GM19452 (cell line): ENCODE measurements at regions not wholly inside any gene's neighbourhood (a gene's known extent, or its start where the extent isn't known, plus 50 kb on each side); places are given as distances from the start of the nearest gene placed in this dataset.

Source experiments
- ATAC-seq: cut with Tn5 transposase; IDR thresholded peaks from one replicate; pipeline ENCODE4 v1.9.1; 2021; ENCODE audit not compliant: unreplicated experiment

DNA sequence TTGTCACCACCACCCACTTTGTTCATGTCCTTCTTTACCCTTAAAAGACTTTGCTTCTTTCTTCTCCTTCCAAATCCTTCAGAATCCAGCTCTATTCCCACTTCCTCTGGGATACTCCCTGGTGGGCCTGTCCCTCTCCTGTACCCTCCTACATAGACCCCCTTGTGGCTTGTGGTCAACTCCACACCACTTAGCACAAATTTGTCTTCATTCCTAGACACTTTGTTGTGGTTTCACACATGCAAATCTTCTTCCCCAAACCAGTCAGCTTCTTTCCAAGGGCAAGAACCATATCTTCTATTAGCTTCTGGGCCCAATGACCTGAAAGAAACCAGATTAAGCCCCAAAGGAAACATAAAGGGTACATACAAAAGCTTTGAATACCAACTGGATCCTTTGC is 342.4 kb downstream of the TNS1 start:
- no peak for ATAC-seq

DNA sequence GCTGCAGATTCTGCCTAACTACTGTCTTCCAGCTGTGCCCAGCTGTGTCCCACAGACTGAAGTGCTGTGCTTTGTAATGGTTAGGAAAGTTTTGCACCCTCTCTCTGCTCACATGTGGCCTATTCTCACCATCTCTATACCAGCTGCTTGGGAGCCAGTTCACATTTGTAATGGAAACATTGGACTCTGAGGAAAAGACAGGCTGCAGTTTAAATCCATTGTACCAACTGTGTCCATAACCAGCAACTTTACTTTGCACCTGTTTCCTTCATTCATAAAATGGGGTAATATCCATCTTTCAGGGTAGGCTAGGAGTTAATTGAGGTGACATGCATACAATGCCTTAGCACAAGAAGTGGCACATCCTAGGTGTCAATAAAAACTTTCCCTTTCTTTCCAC is 344.0 kb downstream of the TNS1 start:
- ATAC-seq: no peak

DNA sequence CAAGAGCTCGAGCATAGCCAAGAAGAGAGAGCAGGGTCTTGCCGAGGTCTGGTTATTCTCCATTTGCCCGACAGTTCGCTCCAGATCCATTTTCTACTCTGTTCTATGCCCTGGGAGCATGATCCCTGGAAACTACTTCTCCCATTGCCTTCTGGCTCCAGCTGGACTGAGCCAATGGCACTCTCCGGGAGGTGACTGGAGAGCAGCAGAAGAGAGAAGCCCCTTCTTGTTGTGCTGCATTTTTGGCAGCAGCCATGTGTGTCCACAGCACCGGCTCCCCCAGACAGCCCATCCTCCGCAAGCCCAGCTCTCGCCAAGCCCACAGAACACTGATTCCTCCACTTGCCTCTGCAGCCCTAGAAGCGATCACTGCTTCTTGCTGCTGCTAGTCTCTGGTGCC is 345.5 kb downstream of the TNS1 start:
- no peak for ATAC-seq

DNA sequence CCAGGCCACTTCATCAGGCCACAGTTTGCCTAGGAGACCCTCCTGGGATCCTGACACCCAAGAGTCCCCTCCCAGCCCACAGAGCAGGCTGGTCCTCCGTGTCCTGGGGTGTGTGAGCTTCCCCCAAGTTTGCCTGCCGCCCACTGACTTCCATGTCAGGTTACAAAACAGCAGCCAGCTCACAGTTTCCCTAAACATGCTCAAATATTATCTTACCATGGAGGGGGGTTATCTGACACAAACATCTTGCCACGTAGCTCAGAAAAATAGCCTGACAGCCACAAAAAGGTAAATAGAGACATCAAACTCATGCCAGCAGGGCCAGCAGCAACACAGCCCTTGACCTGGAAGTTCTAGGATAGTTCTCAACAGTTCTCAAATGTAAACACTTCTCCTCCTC is 346.5 kb downstream of the TNS1 start:
- ATAC-seq: no peak

DNA sequence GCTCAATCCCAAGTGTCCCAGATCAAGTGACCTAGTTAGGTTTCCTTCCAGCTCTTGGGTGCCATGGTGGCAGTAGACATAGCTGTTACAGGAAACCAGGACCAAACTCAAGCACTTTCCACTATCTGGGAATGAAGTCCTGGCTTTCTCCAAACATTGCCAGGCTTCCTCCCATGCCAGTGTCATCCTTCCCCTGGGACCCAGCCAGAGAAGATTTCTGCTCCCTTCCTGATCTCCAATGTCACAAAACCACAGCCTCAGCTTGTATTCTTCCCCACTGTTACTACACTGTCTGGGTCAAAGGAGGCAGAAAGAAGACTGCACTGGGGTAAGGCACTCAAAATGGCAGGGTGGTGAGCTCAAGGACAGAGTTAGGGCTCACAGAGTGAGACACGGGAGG is 347.1 kb downstream of the TNS1 start:
- ATAC-seq: no peak

DNA sequence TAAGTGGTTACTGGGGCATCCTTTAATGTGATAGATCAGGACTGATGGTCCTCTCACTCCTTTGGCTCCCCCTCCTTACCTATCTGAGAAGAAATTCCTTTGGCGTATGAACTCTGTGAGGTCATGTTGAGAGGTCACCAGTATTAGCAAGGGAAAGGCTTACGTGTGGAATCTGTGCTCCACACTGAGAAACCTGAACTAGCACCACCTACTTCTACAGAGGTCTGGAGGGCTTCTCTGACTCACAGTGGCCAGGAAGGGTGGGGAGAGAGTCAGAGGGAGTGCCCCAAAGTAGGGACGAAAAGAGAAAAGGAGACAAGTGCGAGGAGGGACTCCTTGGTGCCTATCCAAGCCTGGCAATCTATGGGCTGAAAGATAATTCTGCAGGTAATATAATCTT is 348.6 kb downstream of the TNS1 start:
- no peak for ATAC-seq

DNA sequence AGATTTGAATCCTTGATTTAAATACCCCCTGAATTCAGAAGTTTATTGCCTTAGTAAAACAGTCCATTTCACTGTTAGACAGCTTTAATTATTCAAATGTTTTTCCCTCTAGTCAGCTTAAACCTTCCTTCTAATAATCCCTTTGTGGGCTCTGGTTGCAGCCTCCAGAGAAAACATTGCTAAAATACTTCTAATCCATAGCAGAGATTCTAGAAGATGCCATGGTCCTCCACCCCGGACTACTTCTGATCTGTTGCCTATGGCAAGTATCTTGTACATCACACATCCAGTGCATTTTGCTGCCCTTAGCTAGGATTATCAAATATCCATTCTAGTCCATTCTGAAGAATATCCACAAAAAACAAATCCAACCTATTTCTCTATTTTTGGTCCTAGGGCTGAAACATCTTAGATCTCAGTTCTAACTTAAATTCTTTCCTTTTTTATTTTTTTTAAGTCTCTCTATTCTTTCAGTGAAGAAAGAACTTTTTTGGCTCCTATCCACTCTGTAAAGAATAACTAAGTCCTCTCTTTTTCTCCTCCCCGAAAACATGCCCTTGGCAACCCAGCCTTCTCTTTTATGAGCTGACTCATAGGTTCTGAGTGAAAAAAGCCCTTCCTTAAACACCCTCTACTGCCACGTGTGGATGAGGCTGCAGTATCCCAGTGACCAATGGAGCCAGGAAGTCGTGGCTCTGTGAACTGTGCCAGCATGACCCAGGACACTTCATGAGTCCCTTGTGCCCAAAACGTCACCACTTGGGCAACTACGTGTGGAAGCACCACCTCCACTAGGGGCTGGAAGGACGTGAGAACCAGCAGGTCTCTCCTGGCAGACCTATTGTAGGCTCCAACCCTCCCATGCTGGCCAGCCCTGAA is 349.8 kb downstream of the TNS1 start:
- ATAC-seq: no peak

DNA sequence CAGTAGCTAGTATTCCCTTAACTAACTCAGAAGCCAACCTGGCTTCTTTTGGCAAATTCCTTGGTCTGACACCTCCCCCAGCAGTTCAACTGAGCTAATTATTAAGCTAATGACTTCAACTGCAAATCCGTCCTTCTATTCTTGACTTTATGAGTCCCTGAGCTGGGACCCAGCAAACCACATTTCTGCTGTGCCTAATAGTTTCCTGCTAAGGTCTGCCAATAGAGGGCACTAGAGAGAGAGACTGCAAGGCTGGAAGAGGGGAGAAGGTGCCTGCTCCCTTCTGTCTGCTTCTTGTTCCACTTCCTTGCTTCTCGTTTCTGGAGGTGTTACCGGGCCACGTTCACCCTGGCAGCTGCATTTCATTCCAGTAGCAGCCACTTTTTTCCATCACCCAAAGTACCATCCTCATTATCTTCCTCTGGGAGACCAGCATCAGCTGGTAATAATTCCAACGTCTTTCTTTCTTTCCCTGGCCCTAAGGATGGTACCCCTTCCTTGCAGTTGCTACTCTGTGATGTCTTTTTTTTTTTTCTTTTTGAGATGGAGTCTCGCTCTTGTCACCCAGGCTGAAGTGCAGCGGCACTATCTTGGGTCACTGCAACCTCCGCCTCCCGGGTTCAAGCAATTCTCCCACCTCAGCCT is 352.0 kb downstream of the TNS1 start:
- ATAC-seq: peak; percentile 55

DNA sequence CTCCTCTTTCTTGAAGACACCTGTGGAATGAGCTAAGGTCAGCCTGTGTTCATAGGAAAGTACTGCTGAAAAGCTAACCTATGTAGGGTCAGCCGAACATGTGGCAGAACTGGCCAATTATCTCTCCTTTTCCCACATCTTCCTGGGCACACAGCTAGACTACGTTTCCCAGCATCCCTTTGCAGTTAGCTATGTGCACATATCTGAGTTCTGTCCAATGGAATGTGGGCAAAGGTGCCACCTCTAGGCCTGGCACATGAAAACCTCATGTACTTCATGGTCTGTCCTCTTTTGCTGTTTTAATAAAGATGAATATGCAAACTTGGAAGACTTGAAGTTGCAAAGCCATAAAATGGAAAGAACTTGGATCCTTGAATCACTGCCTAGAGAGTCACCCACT is 352.6 kb downstream of the TNS1 start:
- no peak for ATAC-seq

DNA sequence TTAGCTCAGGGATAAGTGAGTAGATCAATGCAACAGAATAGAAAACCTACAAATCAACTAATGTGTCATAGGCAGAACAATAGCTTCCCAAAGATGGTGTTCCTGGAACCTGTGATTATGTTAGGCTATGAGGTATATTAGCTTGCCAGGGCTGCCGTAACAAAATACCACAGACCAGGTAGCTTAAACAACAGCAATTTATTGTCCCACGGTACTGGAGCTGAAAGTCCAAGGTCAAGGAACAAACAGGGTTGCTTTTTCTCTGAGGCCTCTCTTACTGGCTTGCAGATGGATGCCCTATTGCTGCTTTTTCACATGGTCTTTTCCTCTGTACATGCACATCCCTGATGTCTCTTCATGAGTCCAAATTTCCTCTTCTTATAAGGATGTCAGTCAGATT is 354.9 kb downstream of the TNS1 start:
- ATAC-seq: no peak

DNA sequence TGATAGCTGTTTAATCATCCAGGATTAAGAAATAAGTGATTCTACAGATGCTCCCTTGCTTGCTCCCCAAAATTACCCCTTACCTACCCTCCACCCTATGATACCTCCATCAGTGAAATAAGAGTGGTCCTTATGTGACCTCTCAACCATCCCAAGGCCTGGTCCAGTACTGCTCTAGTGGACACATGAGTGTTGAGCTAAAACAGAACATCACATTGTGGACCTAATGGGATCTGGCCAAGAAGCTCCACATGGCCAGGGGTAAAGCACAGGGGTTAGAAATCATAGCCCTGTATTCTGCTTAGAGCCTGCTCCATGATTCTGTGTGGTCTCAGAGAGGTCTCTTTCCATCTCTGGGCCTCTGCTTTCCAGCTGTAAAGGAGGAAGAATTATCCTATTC is 355.6 kb downstream of the TNS1 start:
- no peak for ATAC-seq

DNA sequence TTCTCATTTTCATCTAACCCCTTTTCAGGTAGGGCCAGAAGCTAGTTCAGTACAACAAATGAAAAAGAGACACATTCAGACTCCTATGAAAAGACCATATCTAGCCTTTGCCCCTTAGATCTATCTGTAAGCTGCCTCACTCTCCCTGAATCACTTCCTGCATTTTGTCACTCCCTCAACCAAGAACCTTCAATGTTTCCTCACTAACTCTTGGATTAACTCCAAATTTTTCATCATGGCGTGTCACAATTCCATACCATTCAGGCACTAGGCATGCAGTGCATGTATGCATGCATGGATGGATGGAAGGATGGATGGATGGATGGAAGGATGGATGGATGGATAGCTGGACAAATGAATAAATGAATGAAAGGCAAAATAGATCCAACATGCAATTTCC is 356.9 kb downstream of the TNS1 start:
- no peak for ATAC-seq

DNA sequence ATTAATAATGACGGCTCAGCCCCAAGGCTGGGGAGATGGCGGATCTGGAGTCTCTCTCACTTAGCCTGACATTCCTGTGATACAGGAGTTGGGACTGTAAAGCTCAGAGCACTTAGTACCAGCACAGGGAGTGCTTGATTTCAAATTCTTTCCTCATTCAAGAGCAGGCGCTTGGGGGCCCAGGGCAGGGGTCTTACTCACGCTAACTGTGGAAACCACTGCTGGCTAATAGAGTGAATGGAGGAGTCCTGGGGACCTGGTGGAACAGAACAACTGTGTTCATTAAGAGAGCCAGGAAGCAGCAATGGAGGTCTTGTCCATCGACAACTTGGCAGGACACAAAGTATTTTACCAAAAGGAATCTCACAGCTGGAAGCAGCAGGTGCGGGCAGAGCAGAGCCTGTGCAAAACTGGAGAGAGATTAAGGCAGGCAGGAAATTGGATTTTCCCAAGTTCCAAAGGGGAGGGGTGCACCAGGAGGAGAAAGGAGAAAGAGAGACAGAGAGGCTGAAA is 358.9 kb downstream of the TNS1 start:
- no peak for ATAC-seq

DNA sequence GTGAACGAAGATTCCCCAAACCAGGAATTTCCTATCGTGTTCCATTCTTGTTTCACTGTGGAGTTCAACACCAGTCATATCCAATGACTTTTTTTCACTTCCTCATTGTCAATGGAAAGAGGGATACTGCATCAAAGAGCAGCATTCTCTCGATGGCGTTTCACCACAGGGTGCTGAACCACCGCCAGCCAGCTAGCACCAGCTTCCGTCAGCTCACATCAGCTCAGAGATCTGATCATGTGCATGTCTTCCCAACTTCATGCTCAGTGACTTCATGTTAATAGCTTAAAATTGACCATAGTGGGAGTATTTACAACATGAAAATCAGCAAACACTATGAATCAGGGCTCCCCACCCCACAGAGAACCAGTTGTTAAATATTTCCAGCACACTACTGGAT is 359.9 kb downstream of the TNS1 start:
- ATAC-seq: no peak

DNA sequence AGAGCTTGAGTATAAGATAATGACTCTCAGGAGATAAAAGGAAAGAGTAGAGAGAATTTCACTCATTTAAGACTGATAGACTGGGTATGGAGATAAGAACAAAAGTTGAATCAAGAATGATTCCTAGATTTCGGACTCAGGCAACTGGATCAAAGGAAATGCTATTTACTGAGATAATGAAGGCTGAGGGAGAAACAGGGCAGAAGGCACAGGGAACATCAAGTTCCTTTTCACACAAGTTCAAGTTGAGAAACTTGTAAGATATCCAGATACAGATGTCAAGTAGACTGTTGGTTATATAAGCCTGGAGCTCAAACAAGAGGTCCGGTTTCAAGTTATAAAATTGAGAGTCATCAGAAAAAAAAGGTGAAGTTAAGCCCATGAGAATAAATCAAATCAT is 360.8 kb downstream of the TNS1 start:
- ATAC-seq: no peak

DNA sequence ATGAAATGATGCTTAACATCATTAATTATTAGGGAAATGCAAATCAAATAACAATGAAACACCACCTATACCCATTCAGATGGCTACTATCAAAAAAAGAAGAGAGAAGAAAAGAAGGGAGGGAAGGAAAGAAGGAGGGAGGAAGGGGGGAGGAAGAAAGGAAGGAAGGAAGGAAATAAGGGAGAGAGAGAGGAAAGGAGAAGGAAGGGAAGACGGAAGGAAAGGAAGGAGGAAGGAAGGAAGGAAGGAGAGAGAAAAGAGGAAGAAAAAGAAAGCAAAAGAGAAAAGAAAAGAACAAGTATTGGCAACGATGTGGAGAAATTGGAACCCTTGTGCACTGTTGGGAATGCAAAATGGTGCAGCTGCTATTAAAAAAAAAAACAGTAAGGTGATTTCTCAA is 363.3 kb downstream of the TNS1 start:
- ATAC-seq: no peak

DNA sequence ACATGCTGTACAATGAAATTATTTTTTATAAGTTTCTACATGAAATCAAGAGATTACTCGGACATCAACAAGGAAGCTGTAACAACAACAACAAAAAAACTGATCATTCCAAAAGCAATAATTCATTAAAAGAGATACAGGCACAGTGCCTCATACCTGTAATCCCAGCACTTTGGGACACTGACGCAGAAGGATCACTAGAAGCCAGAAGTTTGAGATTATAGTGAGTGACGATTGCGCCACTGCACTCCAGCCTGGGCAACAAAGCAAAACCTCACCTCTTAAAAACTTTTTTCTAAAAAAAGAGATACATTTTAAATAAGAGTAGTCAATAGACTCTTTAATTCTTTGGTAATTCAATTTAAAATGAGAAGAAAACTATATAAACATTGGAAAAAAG is 364.3 kb downstream of the TNS1 start:
- no peak for ATAC-seq

DNA sequence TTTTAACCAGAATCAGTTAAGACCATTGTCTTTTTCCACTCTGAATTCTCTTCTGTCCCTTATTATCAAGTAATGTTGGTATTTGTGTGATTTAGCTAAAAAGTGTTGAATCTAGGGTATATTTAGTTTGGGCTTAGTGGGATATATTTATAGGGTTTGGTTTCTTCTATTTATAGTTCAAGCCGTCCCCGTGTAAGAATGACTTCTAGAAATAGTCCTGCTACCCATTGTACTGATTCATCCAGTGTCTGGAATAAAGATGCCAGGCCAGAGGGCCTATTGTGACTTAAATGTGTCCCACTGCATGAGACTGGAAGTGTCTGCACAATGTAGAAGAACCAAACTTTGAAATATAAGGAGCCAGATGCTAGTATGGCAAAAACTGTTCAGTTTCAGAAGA is 364.8 kb downstream of the TNS1 start:
- no peak for ATAC-seq

DNA sequence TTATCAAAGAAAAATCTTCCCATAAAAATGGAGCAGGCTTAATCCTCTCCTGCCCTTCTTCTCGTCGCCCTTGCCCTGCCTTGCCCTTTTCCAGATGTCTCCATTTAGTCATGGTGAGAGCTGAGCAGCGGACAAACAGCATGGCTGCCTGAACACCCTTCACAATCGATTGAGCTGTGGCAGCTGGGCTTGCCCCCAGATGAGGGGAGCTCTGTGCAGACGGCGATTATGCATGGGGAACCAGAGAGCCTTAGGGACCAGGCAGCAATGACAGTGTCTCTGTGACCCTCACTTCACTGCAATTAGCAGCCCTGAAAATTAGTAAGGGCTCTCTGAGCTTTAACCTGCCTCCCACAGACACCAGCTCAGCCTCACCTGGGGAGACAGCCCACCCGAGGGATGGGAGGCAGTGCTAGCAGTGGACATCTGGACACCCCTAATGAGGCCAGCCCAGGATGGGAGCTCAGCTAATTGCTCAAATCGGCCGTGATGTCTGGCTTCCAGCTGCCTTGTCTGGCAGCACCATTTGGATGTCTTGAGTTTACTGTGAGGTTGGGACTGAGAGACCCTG is 365.7 kb downstream of the TNS1 start:
- ATAC-seq: no peak

DNA sequence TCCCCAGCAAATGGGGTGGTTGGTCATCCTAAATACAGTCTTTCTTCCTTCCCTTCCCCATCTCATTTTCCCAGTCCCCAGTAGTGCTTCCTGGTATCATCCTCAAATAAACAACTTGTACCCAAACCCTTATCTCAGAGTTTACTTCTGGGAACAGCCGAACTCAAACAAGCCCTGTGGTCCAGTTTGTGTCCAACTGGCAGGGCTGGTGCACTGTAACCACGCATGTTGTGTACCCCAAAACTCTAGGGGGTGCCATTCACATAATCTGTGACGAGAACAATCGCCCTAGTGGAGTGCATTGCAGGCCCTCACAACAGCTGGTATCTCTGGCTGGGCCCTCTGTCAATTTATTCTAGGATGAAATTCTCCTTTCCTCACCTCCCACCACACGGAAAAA is 366.2 kb downstream of the TNS1 start:
- ATAC-seq: no peak

DNA sequence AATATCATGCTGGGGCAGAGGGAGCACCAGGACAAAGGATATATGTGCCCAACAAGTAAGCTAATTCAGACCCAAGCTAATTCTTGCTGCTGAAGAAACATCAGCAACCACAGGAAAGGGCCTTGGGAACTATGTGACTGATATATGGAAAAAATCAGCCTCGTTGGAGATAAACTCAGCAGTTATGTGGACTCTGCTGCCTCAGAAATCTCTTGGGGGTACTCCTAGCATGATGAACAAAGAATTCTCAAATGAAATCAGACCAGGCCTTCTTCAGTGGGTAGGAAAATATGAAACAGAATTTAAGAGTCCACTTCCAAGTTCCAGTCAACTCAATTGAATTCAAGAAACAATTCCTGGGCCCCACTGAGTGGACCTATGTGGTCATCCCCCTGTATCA is 367.9 kb downstream of the TNS1 start:
- ATAC-seq: no peak

DNA sequence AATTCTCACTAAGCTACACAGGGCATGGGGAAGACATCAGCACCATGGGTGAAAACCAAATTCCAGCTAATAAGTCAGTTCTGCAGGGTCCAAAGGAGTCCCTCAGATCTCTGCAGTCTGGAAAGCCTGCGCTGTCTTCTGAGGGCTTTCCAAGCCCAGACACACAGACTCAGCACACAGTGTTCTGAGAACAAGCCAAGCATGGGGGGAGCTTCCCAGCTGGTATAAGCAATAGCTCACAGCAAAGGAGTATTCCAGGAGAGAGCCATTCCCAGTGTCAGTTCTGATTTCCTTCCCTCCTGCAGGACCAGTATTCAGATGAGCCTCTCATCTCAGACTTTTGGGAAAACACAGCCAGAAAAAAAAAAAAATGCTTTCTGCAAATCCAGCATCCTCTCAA is 370.8 kb downstream of the TNS1 start:
- ATAC-seq: no peak
